GM18520 (cell line): ENCODE measurements at regions not wholly inside any gene's neighbourhood (a gene's known extent, or its start where the extent isn't known, plus 50 kb on each side); places are given as distances from the start of the nearest gene placed in this dataset.

Source experiments
- ATAC-seq: cut with Tn5 transposase; IDR thresholded peaks from one replicate; pipeline ENCODE4 v1.9.1; 2021; ENCODE audit not compliant: unreplicated experiment

- ATAC-seq = no peak
These were observed 295.4 kb upstream of the PPFIA2 start for GRCh38 chr12:82054566-82054965.

- no peak for ATAC-seq
These were observed 288.3 kb upstream of the PPFIA2 start for GRCh38 chr12:82047446-82047845.

DNA sequence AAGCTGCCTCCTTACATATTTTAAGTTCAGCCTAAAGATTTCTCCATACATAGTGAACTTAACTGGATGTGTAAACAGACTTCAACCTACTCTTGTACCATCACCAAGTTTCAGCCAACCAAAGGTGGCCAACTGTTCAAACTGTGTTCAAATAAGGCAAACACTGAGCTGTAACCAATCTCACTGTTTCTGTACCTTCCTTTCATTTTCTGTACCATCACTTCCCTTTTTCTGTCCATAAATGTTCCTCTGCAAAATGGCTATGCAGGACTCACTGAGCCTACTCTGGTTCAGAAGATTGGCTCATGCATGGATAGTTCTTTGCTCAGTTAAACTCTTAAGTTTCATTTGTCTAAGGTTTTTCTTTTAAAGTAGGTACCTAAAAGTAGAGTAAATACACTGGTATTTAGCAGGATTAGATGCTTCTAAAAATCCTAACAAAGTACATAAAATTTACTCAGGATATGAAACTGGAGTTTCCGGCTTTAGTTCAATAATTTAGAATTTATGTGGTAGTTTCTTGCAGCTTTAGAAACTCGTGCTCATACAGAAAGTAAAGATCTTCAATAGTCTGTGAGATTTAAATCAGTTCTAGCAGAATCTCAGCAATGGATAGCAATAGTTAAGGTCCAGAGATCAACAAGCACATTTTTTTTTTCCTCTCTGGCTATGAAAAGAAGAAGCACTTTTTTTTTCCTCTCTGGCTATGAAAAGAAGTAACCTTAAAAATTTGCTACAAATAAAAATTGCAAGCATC, 282.0 kb upstream of the PPFIA2 start:
- no peak for ATAC-seq

DNA sequence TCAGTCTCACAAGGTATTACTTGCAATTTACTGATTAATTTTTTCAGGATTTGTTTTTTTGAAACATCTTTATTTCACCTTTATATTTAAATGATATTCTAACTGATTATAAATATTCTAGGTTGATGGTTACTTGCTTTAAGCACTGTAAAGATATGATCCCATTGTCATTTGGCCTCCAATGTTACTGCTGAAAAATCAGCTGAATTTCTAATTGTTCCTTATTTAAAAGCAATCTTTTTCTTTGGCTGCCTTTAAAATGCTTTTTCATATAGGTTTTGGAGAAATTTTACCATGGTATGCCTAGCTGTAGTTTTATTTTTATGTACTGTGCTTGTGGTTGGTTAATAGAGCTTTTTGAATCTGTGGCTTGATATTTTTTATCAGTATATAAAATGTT, 275.6 kb upstream of the PPFIA2 start:
- ATAC-seq = no peak

DNA sequence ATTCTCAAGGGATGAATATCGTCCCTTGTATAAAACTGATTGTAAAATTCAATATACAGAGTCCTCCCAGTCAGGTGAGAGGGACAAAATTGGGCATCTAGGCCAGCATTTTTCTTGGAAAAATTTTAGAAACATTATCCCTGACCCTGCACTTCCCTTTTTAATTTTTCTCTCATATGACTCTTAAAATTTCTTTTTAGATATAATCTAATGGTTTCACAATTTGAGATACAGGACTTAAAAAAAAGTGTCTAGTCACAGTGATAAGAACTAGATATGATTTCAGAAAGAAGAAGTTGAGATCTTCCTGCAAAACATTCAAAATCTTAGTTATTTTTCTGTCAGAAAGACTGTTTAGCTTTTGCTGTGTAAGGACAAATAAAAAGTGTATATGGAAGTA, 270.8 kb upstream of the PPFIA2 start:
- no peak for ATAC-seq

GRCh38 chr12:82028772-82029171, 269.6 kb upstream of the PPFIA2 start:
- no peak for ATAC-seq

GRCh38 chr12:82027612-82028011, 268.5 kb upstream of the PPFIA2 start:
- ATAC-seq = no peak

DNA sequence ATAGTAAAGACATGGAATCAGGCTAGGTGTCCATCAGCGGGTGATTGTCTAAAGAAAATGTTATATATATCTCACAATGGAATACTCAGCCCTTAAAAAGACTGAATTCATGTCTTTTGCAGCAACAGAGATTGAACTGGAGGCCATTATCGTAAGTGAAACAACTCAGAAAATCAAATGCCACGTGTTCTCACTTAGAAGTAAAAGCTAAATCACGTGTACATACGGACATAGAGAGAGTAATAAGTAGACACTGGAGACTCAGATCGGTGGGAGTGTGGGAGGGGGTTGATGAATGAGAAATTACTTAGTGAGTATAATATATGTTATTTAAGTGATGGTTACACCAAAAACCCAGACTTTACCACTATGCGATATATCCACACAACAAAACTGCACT, 266.3 kb upstream of the PPFIA2 start:
- no peak for ATAC-seq

DNA sequence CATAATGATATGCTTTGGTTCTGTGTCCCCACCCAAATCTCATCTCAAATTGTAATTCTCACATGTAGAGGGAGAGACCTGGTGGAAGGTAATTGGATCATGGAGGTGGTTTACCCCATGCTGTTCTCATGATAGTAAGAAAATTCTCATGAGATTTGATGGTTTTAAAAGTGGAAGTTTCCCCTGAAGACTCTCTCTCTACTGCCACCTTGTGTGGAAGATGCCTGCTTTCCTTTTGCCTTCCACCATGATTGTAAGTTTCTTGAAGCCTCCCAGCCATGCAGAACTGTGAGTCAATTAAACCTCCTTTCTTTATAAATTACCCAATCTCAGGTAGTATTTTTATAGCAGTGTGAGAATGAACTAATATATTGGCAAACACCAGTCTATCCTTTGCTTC, 260.4 kb upstream of the PPFIA2 start:
- no peak for ATAC-seq

GRCh38 chr12:82015623-82016347, 256.6 kb upstream of the PPFIA2 start:
- ATAC-seq = peak; percentile 65

DNA sequence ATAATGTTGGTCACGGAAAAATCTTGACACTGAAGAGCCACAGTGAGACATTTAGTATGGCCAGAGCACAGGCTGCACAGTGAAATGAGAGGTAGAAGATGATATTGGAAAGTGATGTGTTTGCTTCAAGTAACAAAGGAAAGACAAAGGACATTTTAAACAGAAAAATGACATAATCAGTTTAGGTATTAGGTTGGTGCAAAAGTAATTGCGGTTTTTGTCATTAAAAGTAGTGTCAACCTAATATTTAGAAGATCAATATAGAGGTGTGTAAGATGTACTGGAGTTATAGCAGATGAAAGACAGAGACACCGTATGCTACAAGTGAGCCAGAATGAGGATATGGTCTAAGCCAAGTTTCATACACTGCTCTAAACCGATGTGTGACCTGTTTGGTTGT, 253.0 kb upstream of the PPFIA2 start:
- no peak for ATAC-seq

DNA sequence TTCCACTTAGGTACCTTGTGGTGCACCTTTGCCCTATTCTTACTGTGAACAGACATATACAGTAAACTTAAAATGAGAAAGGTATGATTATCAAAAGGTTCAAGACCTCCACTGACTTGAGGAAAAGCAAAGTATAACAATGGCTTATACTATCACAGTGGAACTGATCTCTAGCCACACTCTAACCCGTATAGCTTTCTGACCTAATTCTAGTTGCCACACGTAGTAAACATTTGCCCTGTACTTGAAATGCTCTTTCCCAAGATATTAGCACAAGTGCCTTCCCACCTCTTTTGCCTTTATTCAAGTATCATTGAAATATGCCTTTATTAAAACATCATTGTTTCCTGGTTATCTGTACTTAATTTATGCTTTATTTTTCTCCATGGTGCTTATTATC, 250.4 kb upstream of the PPFIA2 start:
- no peak for ATAC-seq

GRCh38 chr12:82008251-82008650, 249.1 kb upstream of the PPFIA2 start:
- no peak for ATAC-seq

DNA sequence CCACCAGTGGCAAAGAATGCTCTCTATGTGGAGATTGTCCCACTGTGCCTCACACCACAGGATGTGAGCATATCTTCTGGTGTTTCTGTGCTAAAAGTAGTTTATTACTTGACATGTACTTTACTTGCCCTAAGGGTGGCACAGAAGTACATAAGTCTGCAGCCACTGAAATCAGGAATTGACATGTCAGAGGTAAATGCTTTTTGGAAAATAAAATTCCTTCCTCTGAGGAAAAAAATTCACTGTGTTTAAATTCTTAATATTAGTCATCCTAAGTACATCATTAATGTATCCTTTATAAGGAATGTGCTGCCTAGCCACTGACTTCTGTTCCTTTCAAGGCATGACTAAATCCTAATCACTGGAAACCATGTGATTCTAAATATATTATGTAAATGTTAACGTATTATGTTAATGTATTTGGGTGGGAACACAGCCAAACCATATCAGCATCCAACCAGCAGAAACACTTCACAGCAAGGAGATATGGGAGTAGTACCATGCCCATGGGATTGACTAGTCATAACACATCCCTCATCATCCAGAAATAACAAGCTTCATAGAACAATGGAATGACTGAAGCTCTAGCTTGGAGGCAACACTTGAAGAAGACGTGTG, 239.7 kb upstream of the PPFIA2 start:
- no peak for ATAC-seq

DNA sequence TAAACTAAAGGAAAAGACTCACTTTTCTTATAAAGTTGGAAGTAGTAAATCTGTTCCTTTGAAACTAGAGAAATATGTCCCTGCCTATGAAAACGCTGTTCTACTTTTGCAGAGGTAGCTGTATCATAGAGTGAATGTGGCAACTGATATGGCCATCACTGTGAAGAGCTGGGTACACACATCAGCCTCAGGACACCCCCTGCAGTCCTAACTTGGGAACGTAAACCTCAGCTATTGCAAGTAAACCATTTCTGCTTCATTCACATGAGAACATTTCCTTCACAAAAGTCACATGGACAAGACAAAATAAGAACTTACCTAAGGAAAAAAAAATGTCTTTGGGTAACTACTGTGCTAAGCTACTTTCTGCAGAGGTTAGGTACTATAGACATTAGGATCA, 233.3 kb upstream of the PPFIA2 start:
- ATAC-seq = no peak

DNA sequence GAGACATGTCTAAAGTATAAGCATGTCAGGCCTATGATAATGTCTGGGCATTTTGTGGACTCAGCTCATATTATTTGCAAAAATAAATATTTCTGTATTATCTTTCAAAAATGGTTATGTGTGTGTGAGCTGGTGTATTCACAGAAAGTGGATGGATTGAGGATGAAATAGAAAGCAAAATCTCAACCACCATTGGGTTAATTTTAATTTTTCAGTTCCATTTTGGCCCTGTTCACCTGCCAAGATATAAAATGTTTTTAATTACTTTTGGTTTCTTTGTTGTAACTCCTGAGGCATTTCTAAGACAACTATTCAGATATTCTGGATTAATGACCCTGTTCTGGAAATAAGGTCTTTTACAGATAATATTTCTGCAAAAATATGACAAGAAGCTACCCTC, 232.7 kb upstream of the PPFIA2 start:
- no peak for ATAC-seq

DNA sequence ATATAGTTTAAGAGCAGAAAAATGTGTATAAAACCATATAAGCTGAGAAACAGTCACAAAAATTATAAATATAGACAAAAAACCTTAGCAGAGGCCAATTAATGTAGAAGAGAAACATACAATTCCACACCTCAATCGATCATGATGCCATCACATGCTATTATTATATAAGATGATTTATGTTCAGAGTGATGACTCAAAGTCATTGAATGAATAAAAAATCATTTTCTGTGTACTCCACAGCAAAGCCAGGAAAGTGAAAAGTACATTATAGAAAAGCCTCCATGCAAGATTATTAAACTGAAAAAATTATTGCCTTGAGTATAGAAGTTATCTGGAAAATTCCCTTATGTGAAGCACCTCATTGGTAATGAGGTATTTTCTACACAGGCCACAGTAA, 229.2 kb upstream of the PPFIA2 start:
- ATAC-seq = no peak

DNA sequence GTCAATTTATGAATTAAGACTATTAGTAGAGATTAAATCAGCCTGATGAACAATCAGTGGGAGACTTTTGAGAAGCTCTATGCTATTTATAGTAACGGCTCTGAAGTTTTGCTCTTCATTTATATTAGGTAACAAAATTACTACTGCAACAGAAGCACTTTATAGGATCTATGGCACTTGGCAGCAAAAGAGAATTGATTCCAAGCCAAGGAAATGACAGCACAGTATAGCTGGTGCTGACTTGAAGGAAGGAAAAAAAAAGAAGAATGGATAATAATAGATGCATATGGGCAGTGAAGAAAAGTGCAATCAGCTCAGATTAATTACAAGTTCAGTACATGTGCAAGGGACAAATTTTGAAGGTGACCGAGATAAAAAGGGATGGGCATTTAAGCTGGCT, 228.2 kb upstream of the PPFIA2 start:
- no peak for ATAC-seq

- no peak for ATAC-seq
These were observed 217.5 kb upstream of the PPFIA2 start for GRCh38 chr12:81976661-81977060.

GRCh38 chr12:81974762-81975161, 215.6 kb upstream of the PPFIA2 start:
- ATAC-seq = no peak

DNA sequence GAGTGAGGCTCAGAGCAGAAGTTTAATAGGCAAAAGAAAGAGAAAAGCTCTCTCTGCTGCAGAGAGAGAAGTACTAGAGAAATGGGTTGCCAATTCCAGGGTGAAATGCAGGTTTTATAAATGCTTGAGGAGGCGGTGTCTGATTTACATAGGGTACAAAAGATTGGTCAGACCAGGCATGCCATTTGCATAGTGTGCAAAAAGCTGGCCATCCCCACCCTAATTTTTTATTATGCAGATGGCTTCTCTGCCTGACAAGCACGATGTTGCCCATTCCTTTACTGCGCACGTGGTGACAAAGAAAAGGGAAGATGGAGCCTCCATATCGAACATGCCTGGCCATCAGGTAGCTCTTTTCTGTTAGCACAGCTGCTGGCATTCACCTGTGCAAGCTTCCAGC, 209.3 kb upstream of the PPFIA2 start:
- ATAC-seq = no peak

DNA sequence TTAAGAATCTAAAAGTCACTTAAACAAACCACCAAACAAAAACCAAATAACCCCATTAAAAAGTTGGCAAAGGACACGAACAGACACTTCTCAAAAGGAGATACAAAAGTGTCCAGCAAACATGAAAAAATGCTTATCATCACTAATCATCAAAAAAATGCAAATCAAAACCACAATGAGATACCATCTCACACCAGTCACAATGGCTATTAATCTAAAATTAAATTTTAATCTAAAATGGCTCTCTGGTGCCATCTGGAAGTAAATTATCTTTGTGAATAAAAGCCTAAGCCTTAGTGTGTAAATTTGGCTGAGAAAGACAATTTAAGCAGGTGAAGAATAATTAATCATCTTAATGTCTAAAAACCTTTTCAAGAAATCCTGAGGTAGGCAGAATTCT, 204.5 kb upstream of the PPFIA2 start:
- no peak for ATAC-seq
